Stomach (tissue), 4 donors: ENCODE measurements at regions not wholly inside any gene's neighbourhood (a gene's known extent, or its start where the extent isn't known, plus 50 kb on each side); places are given as distances from the start of the nearest gene placed in this dataset.

Experiments
- CTCF ChIP-seq, 7 experiments: fragments of 450-650 bp in 4 of 7; fragments of 200-600 bp in 3 of 7; sonication (generic) in 3 of 7; IDR thresholded peaks; one replicate each; pipeline ENCODE4 v1.5.1; 2016 to 2019; ENCODE audit warnings: antibody characterized with exemption in 7 of 7, control low read depth in 2 of 7, mild to moderate bottlenecking in 1 of 7
- POLR2A ChIP-seq, 4 donors: fragments of 450-650 bp; IDR thresholded peaks; one replicate each; pipeline ENCODE4 v1.6.1; 2016; ENCODE audit warnings: antibody characterized with exemption in 4 of 4, control low read depth in 2 of 4, mild to moderate bottlenecking in 1 of 4, moderate library complexity in 1 of 4
- POLR2AphosphoS5 ChIP-seq, 3 donors: sonication (generic); formaldehyde crosslinking; IDR thresholded peaks; one replicate each; pipeline ENCODE4 v1.6.1; 2016; ENCODE audit warnings: antibody characterized with exemption in 3 of 3

- TF ChIP-seq CTCF (IDR thresholded peaks at IDR 0.05) (no peak), POLR2A (IDR thresholded peaks at IDR 0.05) (no peak), POLR2AphosphoS5 (IDR thresholded peaks at IDR 0.05) (no peak)
Observed at GRCh38 chr9:25913806-25914205, 235.6 kb upstream of the TUSC1 start.
